ENCODE measurements at regions not wholly inside any gene's neighbourhood (a gene's known extent, or its start where the extent isn't known, plus 50 kb on each side); places are given as distances from the start of the nearest gene placed in this dataset.

GRCh38 chr3:117798687-117799386 lies 1089.3 kb downstream of the TUSC7 start (continued):
- no peak for TF ChIP-seq CHD7 (IDR thresholded peaks at IDR 0.05; ENCODE audit: insufficient replicate concordance, low read length)
- no peak for TF ChIP-seq CTBP2 (IDR thresholded peaks at IDR 0.05; ENCODE audit: borderline replicate concordance, insufficient read depth, insufficient read length, low read length)
- TF ChIP-seq BCL11A (IDR thresholded peaks at IDR 0.05; ENCODE audit: low read depth in 2 of 2, low read length in 2 of 2), result no peak
- no peak for TF ChIP-seq NANOG (IDR thresholded peaks at IDR 0.05; ENCODE audit: insufficient read depth, low read depth, low read length, poor library complexity, severe bottlenecking)
- TF ChIP-seq BRCA1 (IDR thresholded peaks at IDR 0.05; ENCODE audit: low read depth, low read length), result no peak
- TF ChIP-seq EZH2 (IDR thresholded peaks at IDR 0.05; ENCODE audit: low read depth, low read length, severe bottlenecking), result no peak
- no peak for TF ChIP-seq POLR2AphosphoS5 (IDR thresholded peaks at IDR 0.05; ENCODE audit: low read depth, low read length)
- TF ChIP-seq POLR2A (IDR thresholded peaks at IDR 0.05; ENCODE audit: control extremely low read depth in 1 of 2, low read depth in 2 of 2, low read length in 2 of 2), result no peak
- no peak for TF ChIP-seq FOSL1 (IDR thresholded peaks at IDR 0.05; ENCODE audit: insufficient read depth, low read depth, low read length)
- no peak for TF ChIP-seq RBBP5 (IDR thresholded peaks at IDR 0.05; ENCODE audit: borderline replicate concordance, low read depth, low read length)
- no peak for TF ChIP-seq TCF12 (IDR thresholded peaks at IDR 0.05; ENCODE audit: low read depth, low read length)
